Neural progenitor cell (in vitro differentiated cells): ENCODE measurements at regions not wholly inside any gene's neighbourhood (a gene's known extent, or its start where the extent isn't known, plus 50 kb on each side); places are given as distances from the start of the nearest gene placed in this dataset.

Experiments used
- DNase-seq: peaks from one replicate; pipeline ENCODE4 v3.0.0-alpha.2; 2016; ENCODE audit warnings: low spot score
- H2AFZ ChIP-seq: fragments of 200-600 bp; sonication (generic); replicated peaks from 2 replicates; pipeline ENCODE4 v1.6.1; 2016; ENCODE audit warnings: antibody characterized with exemption
- H3F3A ChIP-seq: fragments of 200-600 bp; sonication (generic); 2 replicates; pipeline ENCODE4 v1.6.1; 2016; ENCODE audit warnings: antibody characterized with exemption, low read depth
- H3K27ac ChIP-seq: fragments of 200-600 bp; sonication (generic); 2 replicates; pipeline ENCODE4 v1.5.1; 2016; ENCODE audit warnings: mild to moderate bottlenecking
- H3K27me3 ChIP-seq: fragments of 200-600 bp; sonication (generic); 2 replicates; pipeline ENCODE4 v1.6.1; 2016; ENCODE audit warnings: mild to moderate bottlenecking, moderate library complexity
- H3K36me3 ChIP-seq: fragments of 200-600 bp; sonication (generic); 2 replicates; pipeline ENCODE4 v1.5.1; 2016
- H3K4me1 ChIP-seq: fragments of 200-600 bp; sonication (generic); 2 replicates; pipeline ENCODE4 v1.6.1; 2016; ENCODE audit warnings: mixed run types
- H3K4me2 ChIP-seq: fragments of 200-600 bp; sonication (generic); 2 replicates; pipeline ENCODE4 v1.6.1; 2016
- H3K4me3 ChIP-seq: fragments of 200-600 bp; sonication (generic); 2 replicates; pipeline ENCODE4 v1.5.1; 2016
- H3K79me2 ChIP-seq: fragments of 200-600 bp; sonication (generic); 2 replicates; pipeline ENCODE4 v1.6.1; 2016; ENCODE audit warnings: low read depth
- H3K9ac ChIP-seq: fragments of 200-600 bp; sonication (generic); 2 replicates; pipeline ENCODE4 v1.6.1; 2016
- H3K9me3 ChIP-seq: fragments of 200-600 bp; sonication (generic); 2 replicates; pipeline ENCODE4 v1.5.1; 2016; ENCODE audit warnings: low read depth
- H4K20me1 ChIP-seq: fragments of 200-600 bp; sonication (generic); 2 replicates; pipeline ENCODE4 v1.6.1; 2016; ENCODE audit warnings: low read depth
- H3K27ac Mint-ChIP-seq: 3 replicates; pipeline ENCODE4 v1.8.0; 2021; ENCODE audit warnings: mixed read lengths
- H3K27me3 Mint-ChIP-seq: 2 replicates; pipeline ENCODE4 v1.8.0; 2022; ENCODE audit warnings: low read depth, mild to moderate bottlenecking, inconsistent platforms, moderate library complexity, mixed read lengths; ENCODE audit not compliant: insufficient read depth
- H3K36me3 Mint-ChIP-seq: 3 replicates; pipeline ENCODE4 v1.8.0; 2021; ENCODE audit warnings: mixed read lengths
- H3K4me1 Mint-ChIP-seq: 3 replicates; pipeline ENCODE4 v1.8.0; 2021; ENCODE audit warnings: mixed read lengths
- H3K4me3 Mint-ChIP-seq: 3 replicates; pipeline ENCODE4 v1.8.0; 2021; ENCODE audit warnings: mild to moderate bottlenecking, moderate library complexity, mixed read lengths
- H3K9me3 Mint-ChIP-seq: 3 replicates; pipeline ENCODE4 v1.8.0; 2020; ENCODE audit warnings: mixed read lengths
- CTCF ChIP-seq: fragments of 200-600 bp; sonication (generic); IDR thresholded peaks from 2 replicates; pipeline ENCODE4 v1.5.1; 2017; ENCODE audit warnings: antibody characterized with exemption, mild to moderate bottlenecking
- EZH2 ChIP-seq: fragments of 200-600 bp; sonication (generic); IDR thresholded peaks from 2 replicates; pipeline ENCODE4 v1.6.1; 2017; ENCODE audit warnings: antibody characterized with exemption, mild to moderate bottlenecking, moderate library complexity
- EZH2phosphoT487 ChIP-seq: fragments of 200-600 bp; sonication (generic); IDR thresholded peaks from 2 replicates; pipeline ENCODE4 v1.6.1; 2017; ENCODE audit warnings: antibody characterized with exemption

GRCh38 chr1:37102656-37103382, 68.5 kb upstream of the GRIK3 start:
- H3K36me3 ChIP-seq: no peaks in the 10 kb centered on the region
- H3K27me3 Mint-ChIP-seq: peaks cover 13% of the 10 kb centered on the region
- no peak overlapping the region for H3K9ac ChIP-seq
- no peak overlapping the region for H3K4me3 ChIP-seq
- no peak for DNase-seq
- H3K9me3 Mint-ChIP-seq: no peaks in the 10 kb centered on the region
- H2AFZ ChIP-seq: no peak overlapping the region
- no peak overlapping the region for H3K27ac Mint-ChIP-seq
- H3K4me1 ChIP-seq: peaks cover 8% of the 10 kb centered on the region
- H3K79me2 ChIP-seq: no peaks in the 10 kb centered on the region
- peaks cover 10% of the 10 kb centered on the region for H3K27me3 ChIP-seq
- H3F3A ChIP-seq: no peaks in the 10 kb centered on the region
- TF ChIP-seq EZH2phosphoT487 (no peak), CTCF (no peak), EZH2 (no peak)
- H4K20me1 ChIP-seq: no peaks in the 10 kb centered on the region
- H3K4me3 Mint-ChIP-seq: no peak overlapping the region
- peaks cover 12% of the 10 kb centered on the region for H3K4me1 Mint-ChIP-seq
- H3K36me3 Mint-ChIP-seq: no peaks in the 10 kb centered on the region
- H3K27ac ChIP-seq: no peak overlapping the region
- H3K4me2 ChIP-seq: no peak overlapping the region
- no peaks in the 10 kb centered on the region for H3K9me3 ChIP-seq

GRCh38 chr1:37105911-37106310, 71.6 kb upstream of the GRIK3 start:
- no peak overlapping the region for H2AFZ ChIP-seq
- Mint-ChIP-seq H3K4me1 (no peaks in the 10 kb centered on the region), H3K27me3 (peaks cover 13% of the 10 kb centered on the region), H3K36me3 (no peaks in the 10 kb centered on the region), H3K4me3 (no peak overlapping the region), H3K27ac (no peak overlapping the region), H3K9me3 (no peaks in the 10 kb centered on the region)
- H3K27ac ChIP-seq: no peak overlapping the region
- no peak overlapping the region for H3K9ac ChIP-seq
- DNase-seq: no peak
- H4K20me1 ChIP-seq: no peaks in the 10 kb centered on the region
- peaks cover 10% of the 10 kb centered on the region for H3K27me3 ChIP-seq
- H3K4me3 ChIP-seq: no peak overlapping the region
- H3K4me2 ChIP-seq: no peak overlapping the region
- H3F3A ChIP-seq: no peaks in the 10 kb centered on the region
- no peaks in the 10 kb centered on the region for H3K79me2 ChIP-seq
- H3K4me1 ChIP-seq: no peaks in the 10 kb centered on the region
- TF ChIP-seq CTCF: no peak
- TF ChIP-seq EZH2phosphoT487: no peak
- no peaks in the 10 kb centered on the region for H3K36me3 ChIP-seq
- H3K9me3 ChIP-seq: no peaks in the 10 kb centered on the region

GRCh38 chr1:37107153-37107907, 73.0 kb upstream of the GRIK3 start:
- Histone ChIP-seq H3F3A (no peaks in the 10 kb centered on the region), H3K79me2 (no peaks in the 10 kb centered on the region), H2AFZ (no peak overlapping the region), H4K20me1 (no peaks in the 10 kb centered on the region), H3K4me2 (no peak overlapping the region), H3K36me3 (no peaks in the 10 kb centered on the region), H3K4me3 (no peak overlapping the region), H3K9ac (no peak overlapping the region), H3K4me1 (no peaks in the 10 kb centered on the region), H3K27me3 (peaks cover 8% of the 10 kb centered on the region), H3K27ac (no peak overlapping the region), H3K9me3 (no peaks in the 10 kb centered on the region)
- no peaks in the 10 kb centered on the region for H3K36me3 Mint-ChIP-seq
- peaks cover 6% of the 10 kb centered on the region for H3K27me3 Mint-ChIP-seq
- no peak for DNase-seq
- TF ChIP-seq EZH2phosphoT487 (no peak), EZH2 (no peak), CTCF (no peak)
- no peak overlapping the region for H3K27ac Mint-ChIP-seq
- no peaks in the 10 kb centered on the region for H3K4me1 Mint-ChIP-seq
- no peak overlapping the region for H3K4me3 Mint-ChIP-seq
- H3K9me3 Mint-ChIP-seq: no peaks in the 10 kb centered on the region
